GM11168 (cell line): ENCODE measurements at regions not wholly inside any gene's neighbourhood (a gene's known extent, or its start where the extent isn't known, plus 50 kb on each side); places are given as distances from the start of the nearest gene placed in this dataset.

ENCODE experiments used
- in situ Hi-C: fragments of 300-500 bp; cut with MboI; formaldehyde crosslinking; loops from one replicate; pipeline ENCODE4 v1.12.0; 2022; ENCODE audit warnings: low sequenced_read_pairs; ENCODE audit not compliant: unreplicated experiment

- in situ Hi-C loops: loop anchor here (5.0 kb wide), 1 partner anchor 93 kb away; no protein-coding TSS in a partner anchor
Measured at GRCh38 chr5:73298772-73299630, 126.0 kb downstream of the TMEM174 start.

GRCh38 chr5:73298251-73298771, 125.3 kb downstream of the TMEM174 start:
- in situ Hi-C loops: loop anchor here (5.0 kb wide), 1 partner anchor 94 kb away; no protein-coding TSS in a partner anchor

DNA sequence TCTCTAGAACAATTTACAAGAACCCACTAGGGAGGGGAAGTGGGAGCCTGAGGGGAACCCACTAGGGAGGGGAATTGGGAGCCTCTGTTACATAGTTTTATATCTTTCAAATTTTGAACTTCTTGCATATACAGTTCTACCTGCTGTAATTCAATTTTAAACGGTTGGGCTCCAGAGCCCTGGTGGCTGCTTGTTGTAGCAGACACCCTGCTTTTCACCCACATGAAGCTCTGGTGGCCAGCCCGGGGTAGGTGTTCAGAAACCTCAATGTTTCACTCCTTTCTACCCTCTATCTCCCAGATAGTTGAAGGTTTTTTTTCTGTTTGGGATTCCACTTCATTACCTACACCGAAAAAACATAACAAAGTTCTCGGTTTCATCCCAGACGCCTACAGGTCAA, 124.4 kb downstream of the TMEM174 start:
- in situ Hi-C loops: loop anchor here (5.0 kb wide), 1 partner anchor 95 kb away; no protein-coding TSS in a partner anchor

DNA sequence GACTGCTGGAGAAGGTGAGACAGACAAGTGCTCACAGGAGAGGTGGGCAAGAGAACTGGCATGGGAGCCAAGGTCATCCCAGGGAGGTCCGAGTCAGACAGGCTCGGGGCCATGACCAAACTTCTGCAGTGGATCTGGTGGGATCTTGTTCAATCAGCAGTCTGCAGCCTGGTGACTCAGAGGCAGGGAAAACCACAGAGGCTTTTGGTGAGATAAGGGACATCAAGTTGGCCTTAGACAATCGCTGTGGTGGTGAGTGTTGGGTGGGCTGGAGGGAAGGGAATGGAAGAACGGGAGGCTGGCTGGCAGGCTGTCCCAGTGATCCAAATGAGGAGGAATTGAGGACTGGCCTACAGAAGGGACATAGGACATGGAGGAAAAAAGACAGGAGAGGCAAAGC, 123.8 kb downstream of the TMEM174 start:
- in situ Hi-C loops: loop anchor here (5.0 kb wide), 1 partner anchor 96 kb away; no protein-coding TSS in a partner anchor

GRCh38 chr5:73295921-73296320, 122.9 kb downstream of the TMEM174 start:
- in situ Hi-C loops: loop anchor here (5.0 kb wide), 1 partner anchor 96 kb away; no protein-coding TSS in a partner anchor

GRCh38 chr5:73295447-73295846, 122.5 kb downstream of the TMEM174 start:
- in situ Hi-C loops: loop anchor here (5.0 kb wide), 1 partner anchor 97 kb away; no protein-coding TSS in a partner anchor

GRCh38 chr5:73292816-73293459, 119.9 kb downstream of the TMEM174 start:
- in situ Hi-C loops: no loop called here

- in situ Hi-C loops: no loop called here
Measured at GRCh38 chr5:73291873-73292272, 118.9 kb downstream of the TMEM174 start.

GRCh38 chr5:73290242-73290641, 117.2 kb downstream of the TMEM174 start:
- in situ Hi-C loops: no loop called here

GRCh38 chr5:73288803-73289720, 116.1 kb downstream of the TMEM174 start:
- in situ Hi-C loops: no loop called here

- in situ Hi-C loops: no loop called here
Measured at GRCh38 chr5:73286896-73287295, 113.9 kb downstream of the TMEM174 start.

GRCh38 chr5:73284985-73285384, 112.0 kb downstream of the TMEM174 start:
- in situ Hi-C loops: no loop called here

GRCh38 chr5:73284220-73284795, 111.3 kb downstream of the TMEM174 start:
- in situ Hi-C loops: no loop called here

DNA sequence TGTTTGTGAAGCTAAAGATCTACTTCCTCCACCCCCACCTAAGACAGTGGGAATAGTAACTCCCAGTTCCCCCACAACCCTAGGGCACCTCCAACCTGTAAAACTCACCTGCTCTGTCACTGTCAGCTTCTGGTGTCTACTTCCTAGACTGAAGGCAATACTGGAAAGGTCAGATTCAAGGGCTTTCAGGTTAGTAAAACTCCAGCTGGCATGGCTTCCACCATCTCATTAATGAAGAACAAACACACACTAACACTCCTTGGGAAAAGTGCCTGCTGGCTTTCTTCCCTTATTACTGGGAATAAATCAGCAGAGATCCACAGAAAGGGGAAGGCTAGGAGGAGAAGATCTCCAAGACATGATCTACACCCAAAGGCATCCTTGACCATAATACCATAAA, 109.9 kb downstream of the TMEM174 start:
- in situ Hi-C loops: no loop called here

DNA sequence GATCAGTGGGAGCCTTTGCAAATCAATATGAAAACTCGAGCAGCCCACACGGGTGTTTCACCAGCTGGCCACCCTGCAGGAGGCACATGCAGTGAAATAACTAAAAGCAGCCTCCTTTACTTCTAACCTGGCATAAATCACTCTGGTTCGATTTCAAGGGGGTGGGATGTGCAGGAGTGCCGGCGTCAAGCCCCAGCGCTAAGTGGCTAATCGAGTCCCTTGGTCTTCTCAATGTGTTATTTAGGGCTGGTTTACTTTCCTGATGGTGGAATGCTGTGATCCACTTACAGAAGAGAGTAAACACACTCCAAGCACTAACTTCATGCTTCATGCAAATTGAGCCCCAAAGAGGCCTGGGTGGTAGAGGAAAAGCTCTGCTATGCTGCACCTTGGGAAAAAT, 109.4 kb downstream of the TMEM174 start:
- in situ Hi-C loops: no loop called here

DNA sequence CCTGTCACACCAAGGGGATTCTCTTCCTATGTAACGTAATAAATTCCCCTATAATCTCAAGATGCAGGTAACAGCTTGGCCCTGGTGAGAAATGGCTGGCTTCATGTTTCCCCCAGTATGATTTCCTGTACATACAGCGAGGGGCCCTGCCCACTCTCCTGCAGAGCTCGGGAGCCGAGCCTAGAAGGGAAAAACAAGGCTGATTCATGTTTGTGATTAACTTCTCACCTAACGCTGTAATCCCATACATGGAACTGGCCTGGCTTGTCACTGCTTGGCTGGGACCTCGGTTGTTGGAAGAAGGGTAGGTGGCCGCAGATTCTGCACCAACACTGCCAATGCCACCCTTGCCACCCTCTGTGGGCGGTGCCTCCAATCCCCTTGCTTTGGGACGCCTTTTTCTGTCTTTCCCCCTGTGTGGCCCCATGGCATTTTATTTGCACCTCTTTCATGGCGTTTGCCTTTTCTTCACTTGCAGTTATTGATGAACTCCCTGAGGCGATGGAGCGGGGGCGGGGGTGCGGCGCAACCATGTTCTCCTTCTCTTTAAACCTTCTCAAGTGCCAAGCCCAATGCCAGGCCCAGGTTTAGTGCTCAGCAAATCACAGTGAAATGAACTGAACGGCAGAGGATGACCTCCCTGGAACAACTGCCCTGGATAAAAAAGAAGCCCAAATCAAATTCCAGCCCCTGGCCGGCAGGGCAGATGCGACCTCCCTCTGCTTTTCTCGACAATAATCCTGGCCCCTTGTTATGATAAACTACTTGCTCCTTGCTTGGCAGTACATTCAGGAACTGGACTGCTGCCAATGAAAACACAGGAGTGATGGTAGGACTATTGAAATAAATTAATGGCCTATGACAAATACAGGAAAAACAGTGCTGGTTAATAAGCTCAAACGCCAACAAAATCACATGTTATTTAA, 108.1 kb downstream of the TMEM174 start:
- in situ Hi-C loops: no loop called here

DNA sequence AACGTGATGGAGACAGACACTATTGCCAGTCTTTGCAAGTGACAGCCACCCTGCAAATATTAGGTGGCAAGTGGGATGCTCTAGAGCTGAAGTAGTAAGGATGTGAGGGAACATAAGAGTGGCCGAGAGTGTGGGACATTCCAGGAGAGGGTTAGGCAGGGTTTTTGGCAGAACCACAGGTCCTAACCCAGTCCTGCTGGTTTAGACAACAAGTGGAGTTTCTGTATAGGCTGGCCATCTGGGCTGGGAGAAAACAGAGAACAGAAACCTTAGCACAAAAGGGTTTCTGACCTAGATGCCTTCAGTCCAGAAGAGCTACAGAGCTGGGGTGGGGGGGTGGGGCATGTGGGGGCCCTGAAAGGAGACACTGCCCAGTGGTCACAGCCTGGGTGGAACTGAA, 107.4 kb downstream of the TMEM174 start:
- in situ Hi-C loops: no loop called here

DNA sequence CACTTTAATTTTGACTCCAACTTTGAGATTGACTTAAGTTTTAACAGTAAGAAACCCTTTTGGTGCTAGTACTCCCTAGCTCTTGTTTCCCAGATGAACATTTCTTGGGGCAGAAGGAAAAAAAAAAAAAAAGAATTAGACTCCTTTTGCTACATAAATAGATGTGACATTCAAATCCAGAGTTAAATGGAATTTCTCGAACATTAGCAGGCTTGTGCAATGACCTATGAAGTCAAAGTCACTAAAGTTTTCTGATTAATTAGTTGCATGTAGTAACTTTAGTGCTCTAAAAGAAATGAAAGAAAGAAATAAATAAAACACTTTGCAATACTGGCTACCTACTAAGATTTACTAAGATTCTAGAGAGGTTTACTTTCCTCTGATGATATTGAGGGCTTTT, 106.8 kb downstream of the TMEM174 start:
- in situ Hi-C loops: no loop called here

GRCh38 chr5:73278693-73279092, 105.7 kb downstream of the TMEM174 start:
- in situ Hi-C loops: no loop called here
